ENCODE measurements at regions not wholly inside any gene's neighbourhood (a gene's known extent, or its start where the extent isn't known, plus 50 kb on each side); places are given as distances from the start of the nearest gene placed in this dataset.
A peak's percentile ranks its signal among the peaks of the same experiment; 100 is the strongest.

GRCh38 chr11:15668718-15669117 lies 554.0 kb downstream of the INSC start:
- no peak overlapping the region for H2AK5ac ChIP-seq (ENCODE audit: low read depth, low read length)
- no peak overlapping the region for H3K23ac ChIP-seq (ENCODE audit: low read depth, low read length, poor library complexity)
- H3K9me3 ChIP-seq (replicated peaks in 1 of 2; ENCODE audit: control insufficient read depth in 2 of 2, insufficient read depth in 1 of 2, low read depth in 1 of 2, low read length in 2 of 2), result peaks cover 0 to 2% of the 10 kb centered on the region in 2 donors
- no peak overlapping the region for H3K9ac ChIP-seq (ENCODE audit: low read depth, low read length, poor library complexity)
- no peak overlapping the region for H2BK15ac ChIP-seq (ENCODE audit: low read length)
- no peak overlapping the region for H2AFZ ChIP-seq (ENCODE audit: low read length)
- peaks cover 10 to 11% of the 10 kb centered on the region in 2 donors for H3K4me1 ChIP-seq (ENCODE audit: control insufficient read depth in 2 of 2, insufficient read depth in 1 of 2, low read depth in 1 of 2, low read length in 2 of 2)
- H3K79me1 ChIP-seq (ENCODE audit: low read depth, low read length), result no peaks in the 10 kb centered on the region
- H3K4ac ChIP-seq (ENCODE audit: low read length), result no peak overlapping the region
- H2BK12ac ChIP-seq (ENCODE audit: low read length), result no peak overlapping the region
- no peaks in the 10 kb centered on the region for H3K27me3 ChIP-seq (ENCODE audit: control insufficient read depth in 3 of 3, insufficient read depth in 3 of 3, low read depth in 1 of 3, low read length in 3 of 3)
- H3K36me3 ChIP-seq (replicated peaks in 1 of 2; ENCODE audit: control insufficient read depth in 2 of 2, insufficient read depth in 2 of 2, low read length in 2 of 2), result no peaks in the 10 kb centered on the region
- no peak overlapping the region for H3K4me2 ChIP-seq (ENCODE audit: insufficient read depth, low read length, poor library complexity, severe bottlenecking)
- DNase-seq (ENCODE audit: low spot score), result no peak
- no peak overlapping the region for H4K91ac ChIP-seq (ENCODE audit: low read depth, low read length, poor library complexity)
- H2BK5ac ChIP-seq (ENCODE audit: low read length), result no peak overlapping the region
- no peak overlapping the region for H3K27ac ChIP-seq (replicated peaks; ENCODE audit: low read length)
- H2BK120ac ChIP-seq (ENCODE audit: low read depth, low read length), result no peak overlapping the region
- WGBS, 2 donors (ENCODE audit: extremely low coverage in 2 of 2, insufficient read length in 2 of 2, insufficient replicate concordance in 1 of 2), result no CpG with 5 or more reads among the region's 3 CpGs
- no peak overlapping the region for H4K8ac ChIP-seq (ENCODE audit: low read depth, low read length)
- no peak overlapping the region for H3K4me3 ChIP-seq (ENCODE audit: low read length in 2 of 2)
- H3K18ac ChIP-seq (ENCODE audit: low read length), result no peak overlapping the region
- no peak overlapping the region for H3K14ac ChIP-seq (ENCODE audit: low read length)

- no peak overlapping the region for H2BK5ac ChIP-seq (ENCODE audit: low read length)
- no CpG with 5 or more reads among the region's 12 CpGs for WGBS, 2 donors (ENCODE audit: extremely low coverage in 2 of 2, insufficient read length in 2 of 2, insufficient replicate concordance in 1 of 2)
- no peak overlapping the region for H2BK15ac ChIP-seq (ENCODE audit: low read length)
- H2AFZ ChIP-seq (ENCODE audit: low read length), result peak overlapping the region; percentile 66
- no peaks in the 10 kb centered on the region for H3K36me3 ChIP-seq (replicated peaks in 1 of 2; ENCODE audit: control insufficient read depth in 2 of 2, insufficient read depth in 2 of 2, low read length in 2 of 2)
- H3K4ac ChIP-seq (ENCODE audit: low read length), result no peak overlapping the region
- H3K23ac ChIP-seq (ENCODE audit: low read depth, low read length, poor library complexity), result no peak overlapping the region
- peaks cover 0 to 2% of the 10 kb centered on the region in 2 donors for H3K9me3 ChIP-seq (replicated peaks in 1 of 2; ENCODE audit: control insufficient read depth in 2 of 2, insufficient read depth in 1 of 2, low read depth in 1 of 2, low read length in 2 of 2)
- H3K27me3 ChIP-seq (ENCODE audit: control insufficient read depth in 3 of 3, insufficient read depth in 3 of 3, low read depth in 1 of 3, low read length in 3 of 3), result no peaks in the 10 kb centered on the region
- H3K79me1 ChIP-seq (ENCODE audit: low read depth, low read length), result no peaks in the 10 kb centered on the region
- H3K18ac ChIP-seq (ENCODE audit: low read length), result no peak overlapping the region
- H4K91ac ChIP-seq (ENCODE audit: low read depth, low read length, poor library complexity), result no peak overlapping the region
- no peak overlapping the region for H3K27ac ChIP-seq (replicated peaks; ENCODE audit: low read length)
- DNase-seq (ENCODE audit: low spot score), result no peak
- no peak overlapping the region for H2BK12ac ChIP-seq (ENCODE audit: low read length)
- no peak overlapping the region for H3K9ac ChIP-seq (ENCODE audit: low read depth, low read length, poor library complexity)
- no peak overlapping the region for H3K4me3 ChIP-seq (ENCODE audit: low read length in 2 of 2)
- H4K8ac ChIP-seq (ENCODE audit: low read depth, low read length), result no peak overlapping the region
- peaks cover 3 to 5% of the 10 kb centered on the region in 2 donors for H3K4me1 ChIP-seq (ENCODE audit: control insufficient read depth in 2 of 2, insufficient read depth in 1 of 2, low read depth in 1 of 2, low read length in 2 of 2)
- H3K14ac ChIP-seq (ENCODE audit: low read length), result no peak overlapping the region
- no peak overlapping the region for H3K4me2 ChIP-seq (ENCODE audit: insufficient read depth, low read length, poor library complexity, severe bottlenecking)
- no peak overlapping the region for H2AK5ac ChIP-seq (ENCODE audit: low read depth, low read length)
- H2BK120ac ChIP-seq (ENCODE audit: low read depth, low read length), result no peak overlapping the region
Observed at GRCh38 chr11:15670520-15671070, 555.9 kb downstream of the INSC start.

- H2BK120ac ChIP-seq (ENCODE audit: low read depth, low read length), result peak overlapping the region; percentile 53
- no peaks in the 10 kb centered on the region for H3K36me3 ChIP-seq (replicated peaks in 1 of 2; ENCODE audit: control insufficient read depth in 2 of 2, insufficient read depth in 2 of 2, low read length in 2 of 2)
- peaks cover 0 to 2% of the 10 kb centered on the region in 2 donors for H3K9me3 ChIP-seq (replicated peaks in 1 of 2; ENCODE audit: control insufficient read depth in 2 of 2, insufficient read depth in 1 of 2, low read depth in 1 of 2, low read length in 2 of 2)
- H3K9ac ChIP-seq (ENCODE audit: low read depth, low read length, poor library complexity), result no peak overlapping the region
- no peak overlapping the region for H2BK15ac ChIP-seq (ENCODE audit: low read length)
- no peak for DNase-seq (ENCODE audit: low spot score)
- peaks cover 3 to 5% of the 10 kb centered on the region in 2 donors for H3K4me1 ChIP-seq (ENCODE audit: control insufficient read depth in 2 of 2, insufficient read depth in 1 of 2, low read depth in 1 of 2, low read length in 2 of 2)
- peak overlapping the region; percentile 66 for H2AFZ ChIP-seq (ENCODE audit: low read length)
- no peak overlapping the region for H3K4me3 ChIP-seq (ENCODE audit: low read length in 2 of 2)
- H3K14ac ChIP-seq (ENCODE audit: low read length), result no peak overlapping the region
- no peaks in the 10 kb centered on the region for H3K27me3 ChIP-seq (ENCODE audit: control insufficient read depth in 3 of 3, insufficient read depth in 3 of 3, low read depth in 1 of 3, low read length in 3 of 3)
- H2BK12ac ChIP-seq (ENCODE audit: low read length), result no peak overlapping the region
- H3K4me2 ChIP-seq (ENCODE audit: insufficient read depth, low read length, poor library complexity, severe bottlenecking), result no peak overlapping the region
- H3K4ac ChIP-seq (ENCODE audit: low read length), result no peak overlapping the region
- H4K91ac ChIP-seq (ENCODE audit: low read depth, low read length, poor library complexity), result no peak overlapping the region
- H3K79me1 ChIP-seq (ENCODE audit: low read depth, low read length), result no peaks in the 10 kb centered on the region
- H4K8ac ChIP-seq (ENCODE audit: low read depth, low read length), result no peak overlapping the region
- H2AK5ac ChIP-seq (ENCODE audit: low read depth, low read length), result peak overlapping the region; percentile 2
- H2BK5ac ChIP-seq (ENCODE audit: low read length), result no peak overlapping the region
- H3K18ac ChIP-seq (ENCODE audit: low read length), result peak overlapping the region; percentile 45
- H3K27ac ChIP-seq (replicated peaks; ENCODE audit: low read length), result no peak overlapping the region
- H3K23ac ChIP-seq (ENCODE audit: low read depth, low read length, poor library complexity), result no peak overlapping the region
Observed at GRCh38 chr11:15671216-15671615, 556.5 kb downstream of the INSC start.

GRCh38 chr11:15672825-15673224 lies 558.1 kb downstream of the INSC start:
- H3K36me3 ChIP-seq (replicated peaks in 1 of 2; ENCODE audit: control insufficient read depth in 2 of 2, insufficient read depth in 2 of 2, low read length in 2 of 2), result no peaks in the 10 kb centered on the region
- no peak overlapping the region for H3K9ac ChIP-seq (ENCODE audit: low read depth, low read length, poor library complexity)
- H2BK5ac ChIP-seq (ENCODE audit: low read length), result no peak overlapping the region
- no peak overlapping the region for H3K23ac ChIP-seq (ENCODE audit: low read depth, low read length, poor library complexity)
- H3K9me3 ChIP-seq (replicated peaks in 1 of 2; ENCODE audit: control insufficient read depth in 2 of 2, insufficient read depth in 1 of 2, low read depth in 1 of 2, low read length in 2 of 2), result no peaks in the 10 kb centered on the region
- no peak overlapping the region for H3K18ac ChIP-seq (ENCODE audit: low read length)
- H2BK120ac ChIP-seq (ENCODE audit: low read depth, low read length), result no peak overlapping the region
- no peak overlapping the region for H4K8ac ChIP-seq (ENCODE audit: low read depth, low read length)
- no CpG with 5 or more reads among the region's 3 CpGs for WGBS, 2 donors (ENCODE audit: extremely low coverage in 2 of 2, insufficient read length in 2 of 2, insufficient replicate concordance in 1 of 2)
- H3K14ac ChIP-seq (ENCODE audit: low read length), result no peak overlapping the region
- H3K4me1 ChIP-seq (ENCODE audit: control insufficient read depth in 2 of 2, insufficient read depth in 1 of 2, low read depth in 1 of 2, low read length in 2 of 2), result peaks cover 3 to 5% of the 10 kb centered on the region in 2 donors
- no peak overlapping the region for H4K91ac ChIP-seq (ENCODE audit: low read depth, low read length, poor library complexity)
- H2AK5ac ChIP-seq (ENCODE audit: low read depth, low read length), result no peak overlapping the region
- DNase-seq (ENCODE audit: low spot score), result no peak
- H3K4me2 ChIP-seq (ENCODE audit: insufficient read depth, low read length, poor library complexity, severe bottlenecking), result no peak overlapping the region
- no peaks in the 10 kb centered on the region for H3K79me1 ChIP-seq (ENCODE audit: low read depth, low read length)
- H2BK12ac ChIP-seq (ENCODE audit: low read length), result no peak overlapping the region
- no peak overlapping the region for H3K27ac ChIP-seq (replicated peaks; ENCODE audit: low read length)
- no peaks in the 10 kb centered on the region for H3K27me3 ChIP-seq (ENCODE audit: control insufficient read depth in 3 of 3, insufficient read depth in 3 of 3, low read depth in 1 of 3, low read length in 3 of 3)
- no peak overlapping the region for H2AFZ ChIP-seq (ENCODE audit: low read length)
- H2BK15ac ChIP-seq (ENCODE audit: low read length), result no peak overlapping the region
- H3K4me3 ChIP-seq (ENCODE audit: low read length in 2 of 2), result no peak overlapping the region
- no peak overlapping the region for H3K4ac ChIP-seq (ENCODE audit: low read length)

All from neuronal stem cell (in vitro differentiated cells).